ENCODE measurements at regions not wholly inside any gene's neighbourhood (a gene's known extent, or its start where the extent isn't known, plus 50 kb on each side); places are given as distances from the start of the nearest gene placed in this dataset.

DNA sequence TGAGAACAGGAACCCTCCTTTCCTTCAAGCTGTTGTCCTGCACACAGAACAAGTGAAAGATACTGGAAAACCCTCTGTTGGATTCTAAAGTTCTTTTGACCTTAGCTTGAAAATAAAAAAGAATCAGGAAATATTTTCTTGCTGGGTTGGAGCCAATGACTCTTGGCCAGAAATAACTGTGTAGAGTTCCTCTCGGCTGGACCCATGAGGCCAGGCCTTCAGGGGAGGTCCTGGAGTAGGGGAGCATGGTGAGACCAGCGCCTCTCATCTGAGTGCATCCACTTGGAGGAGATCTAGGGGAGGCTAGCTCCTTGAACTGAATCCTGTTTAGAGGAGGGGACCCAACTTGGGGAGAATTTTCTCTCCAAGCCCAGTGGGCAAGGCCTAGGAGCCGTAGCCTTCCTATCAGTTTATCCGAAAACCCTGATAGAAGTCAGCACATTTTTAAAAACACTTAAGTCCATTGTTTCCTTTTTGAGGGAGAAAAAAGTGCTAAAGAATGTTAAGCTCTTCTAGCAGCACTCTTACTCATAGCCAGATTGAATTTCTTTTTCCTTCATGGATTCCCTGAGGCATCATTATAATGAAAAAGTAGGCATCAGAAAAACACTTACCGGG lies 635.7 kb upstream of the ANKRD30A start:
- Histone ChIP-seq H3K4me3 (replicated peaks; ENCODE audit: low read depth, low read length) (no peak overlapping the region), H3K27me3 (replicated peaks; ENCODE audit: control insufficient read depth, insufficient read depth, low read length) (no peaks in the 10 kb centered on the region), H3K36me3 (ENCODE audit: control insufficient read depth, insufficient read depth, low read length) (no peaks in the 10 kb centered on the region)
- TF ChIP-seq CTCF (IDR thresholded peaks at IDR 0.05; ENCODE audit: insufficient read depth, low read length, poor library complexity, severe bottlenecking) = no peak
- DNase-seq (ENCODE audit: extremely low read depth, insufficient read length) = no peak

GRCh38 chr10:36489181-36489580 lies 636.2 kb upstream of the ANKRD30A start:
- no peak for TF ChIP-seq CTCF (IDR thresholded peaks at IDR 0.05; ENCODE audit: insufficient read depth, low read length, poor library complexity, severe bottlenecking)
- Histone ChIP-seq H3K27me3 (replicated peaks; ENCODE audit: control insufficient read depth, insufficient read depth, low read length) (no peaks in the 10 kb centered on the region), H3K4me3 (replicated peaks; ENCODE audit: low read depth, low read length) (no peak overlapping the region), H3K36me3 (ENCODE audit: control insufficient read depth, insufficient read depth, low read length) (no peaks in the 10 kb centered on the region)
- no peak for DNase-seq (ENCODE audit: extremely low read depth, insufficient read length)

DNA sequence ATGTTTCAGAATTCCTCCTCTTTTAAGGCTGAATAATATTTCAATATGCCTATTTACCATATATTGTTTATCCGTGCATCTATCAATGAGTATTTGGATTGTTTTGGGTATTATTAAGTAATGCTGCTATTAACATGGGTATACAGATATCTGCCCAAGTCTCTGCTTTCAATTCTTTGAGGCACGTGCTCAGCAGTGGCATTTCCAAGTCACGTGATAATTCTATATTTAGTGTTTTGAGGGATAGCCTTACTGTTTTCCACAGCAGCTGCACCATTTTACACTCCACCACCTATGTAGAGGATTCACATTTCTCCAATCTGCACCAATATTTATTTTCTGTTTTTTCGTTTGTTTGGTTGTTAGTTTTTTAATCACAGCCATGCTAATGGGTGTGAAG lies 636.8 kb upstream of the ANKRD30A start:
- Histone ChIP-seq H3K36me3 (ENCODE audit: control insufficient read depth, insufficient read depth, low read length) (no peaks in the 10 kb centered on the region), H3K4me3 (replicated peaks; ENCODE audit: low read depth, low read length) (no peak overlapping the region), H3K27me3 (replicated peaks; ENCODE audit: control insufficient read depth, insufficient read depth, low read length) (no peaks in the 10 kb centered on the region)
- DNase-seq (ENCODE audit: extremely low read depth, insufficient read length) = no peak
- no peak for TF ChIP-seq CTCF (IDR thresholded peaks at IDR 0.05; ENCODE audit: insufficient read depth, low read length, poor library complexity, severe bottlenecking)

DNA sequence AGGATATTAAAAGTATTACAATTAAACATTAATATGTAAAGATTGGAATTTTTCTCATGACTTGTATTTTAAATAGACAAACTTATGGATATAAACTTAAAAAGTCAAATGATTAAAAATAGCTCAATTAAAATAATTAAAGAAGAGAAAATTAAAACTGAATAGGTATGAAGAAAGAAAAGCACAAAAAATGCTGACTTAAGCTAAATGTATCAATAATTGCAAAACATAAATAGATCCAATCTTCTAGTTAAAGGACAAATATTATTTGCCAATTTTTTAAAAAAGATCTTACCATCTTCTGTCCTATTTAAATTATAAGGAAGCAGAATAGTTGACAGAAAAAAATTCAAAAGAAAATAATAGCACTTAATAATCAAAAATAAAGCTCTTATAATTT lies 646.3 kb upstream of the ANKRD30A start:
- Histone ChIP-seq H3K4me3 (replicated peaks; ENCODE audit: low read depth, low read length) (no peak overlapping the region), H3K36me3 (ENCODE audit: control insufficient read depth, insufficient read depth, low read length) (no peaks in the 10 kb centered on the region), H3K27me3 (replicated peaks; ENCODE audit: control insufficient read depth, insufficient read depth, low read length) (no peaks in the 10 kb centered on the region)
- TF ChIP-seq CTCF (IDR thresholded peaks at IDR 0.05; ENCODE audit: insufficient read depth, low read length, poor library complexity, severe bottlenecking) = no peak
- no peak for DNase-seq (ENCODE audit: extremely low read depth, insufficient read length)

DNA sequence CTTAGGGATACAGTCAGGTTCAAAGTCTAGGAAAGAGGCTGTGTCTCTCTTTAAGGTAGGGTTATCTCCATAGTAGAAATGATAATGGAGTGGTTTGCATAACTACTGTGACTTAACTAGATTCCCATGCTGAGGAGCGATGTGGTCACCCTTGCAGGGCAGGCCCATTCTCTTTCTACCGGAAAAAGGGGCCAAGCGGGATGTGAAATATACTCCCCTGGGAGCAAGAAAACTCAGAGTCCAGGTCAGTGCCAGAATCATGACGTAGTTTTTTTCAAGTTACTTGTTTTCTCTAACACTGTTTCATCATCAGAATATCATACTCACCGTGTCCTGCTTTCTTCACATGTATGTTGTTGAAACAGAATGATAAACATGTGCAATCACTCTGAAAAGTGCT lies 649.0 kb upstream of the ANKRD30A start:
- Histone ChIP-seq H3K36me3 (ENCODE audit: control insufficient read depth, insufficient read depth, low read length) (no peaks in the 10 kb centered on the region), H3K27me3 (replicated peaks; ENCODE audit: control insufficient read depth, insufficient read depth, low read length) (no peaks in the 10 kb centered on the region), H3K4me3 (replicated peaks; ENCODE audit: low read depth, low read length) (no peak overlapping the region)
- TF ChIP-seq CTCF (IDR thresholded peaks at IDR 0.05; ENCODE audit: insufficient read depth, low read length, poor library complexity, severe bottlenecking) = no peak
- DNase-seq (ENCODE audit: extremely low read depth, insufficient read length) = no peak

GRCh38 chr10:36475746-36476145 lies 649.7 kb upstream of the ANKRD30A start:
- TF ChIP-seq CTCF (IDR thresholded peaks at IDR 0.05; ENCODE audit: insufficient read depth, low read length, poor library complexity, severe bottlenecking) = no peak
- no peak for DNase-seq (ENCODE audit: extremely low read depth, insufficient read length)
- no peak overlapping the region for H3K4me3 ChIP-seq (replicated peaks; ENCODE audit: low read depth, low read length)
- H3K36me3 ChIP-seq (ENCODE audit: control insufficient read depth, insufficient read depth, low read length) = no peaks in the 10 kb centered on the region
- no peaks in the 10 kb centered on the region for H3K27me3 ChIP-seq (replicated peaks; ENCODE audit: control insufficient read depth, insufficient read depth, low read length)
